ENCODE measurements at regions not wholly inside any gene's neighbourhood (a gene's known extent, or its start where the extent isn't known, plus 50 kb on each side); places are given as distances from the start of the nearest gene placed in this dataset.

DNA sequence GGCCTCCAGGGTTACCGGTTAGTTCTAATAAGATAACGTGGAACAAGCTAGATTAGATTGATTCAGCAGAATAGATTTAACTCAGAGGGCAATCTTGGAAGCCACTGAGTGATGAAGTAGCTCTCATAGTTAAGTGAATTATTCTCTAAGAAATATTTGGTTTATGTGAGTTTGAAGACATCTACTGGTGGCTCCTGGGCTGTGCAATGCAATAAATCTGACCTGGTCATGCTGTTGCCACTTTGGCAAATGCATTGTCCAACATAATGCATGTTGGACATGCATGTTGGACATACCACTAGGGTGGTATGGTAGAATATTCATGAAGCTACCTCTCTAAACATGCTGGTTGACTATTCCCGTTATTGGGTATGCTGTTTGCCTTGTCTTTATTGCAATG, 493.7 kb upstream of the VRK2 start:
- ATAC-seq (replicated peaks) (no peak), DNase-seq (no peak)
- peaks cover 6 to 13% of the 10 kb centered on the region in 2 donors for H3K4me1 Mint-ChIP-seq
- no peaks in the 10 kb centered on the region for H3K27me3 Mint-ChIP-seq
- peaks cover 3 to 5% of the 10 kb centered on the region in 2 donors for H3K36me3 Mint-ChIP-seq
- H3K9me3 Mint-ChIP-seq, result peaks cover 7 to 8% of the 10 kb centered on the region in 2 donors
- no peak overlapping the region for H3K27ac Mint-ChIP-seq
- H3K4me3 Mint-ChIP-seq, result no peak overlapping the region

- H3K36me3 Mint-ChIP-seq, result peaks cover 3 to 5% of the 10 kb centered on the region in 2 donors
- no peak for ATAC-seq (replicated peaks)
- H3K4me3 Mint-ChIP-seq, result no peak overlapping the region
- H3K27me3 Mint-ChIP-seq, result no peaks in the 10 kb centered on the region
- H3K27ac Mint-ChIP-seq, result no peak overlapping the region
- peaks cover 7 to 8% of the 10 kb centered on the region in 2 donors for H3K9me3 Mint-ChIP-seq
- H3K4me1 Mint-ChIP-seq, result peaks cover 6 to 13% of the 10 kb centered on the region in 2 donors
- DNase-seq, result no peak
These were observed 492.3 kb upstream of the VRK2 start for GRCh38 chr2:57554348-57554747.

- no peaks in the 10 kb centered on the region for H3K4me1 Mint-ChIP-seq
- no peak for DNase-seq
- H3K36me3 Mint-ChIP-seq, result no peaks in the 10 kb centered on the region
- H3K4me3 Mint-ChIP-seq, result no peak overlapping the region
- no peak for ATAC-seq (replicated peaks)
- peaks cover 0 to 3% of the 10 kb centered on the region in 2 donors for H3K9me3 Mint-ChIP-seq
- no peaks in the 10 kb centered on the region for H3K27me3 Mint-ChIP-seq
- no peak overlapping the region for H3K27ac Mint-ChIP-seq
These were observed 488.3 kb upstream of the VRK2 start for GRCh38 chr2:57558312-57558711.

DNA sequence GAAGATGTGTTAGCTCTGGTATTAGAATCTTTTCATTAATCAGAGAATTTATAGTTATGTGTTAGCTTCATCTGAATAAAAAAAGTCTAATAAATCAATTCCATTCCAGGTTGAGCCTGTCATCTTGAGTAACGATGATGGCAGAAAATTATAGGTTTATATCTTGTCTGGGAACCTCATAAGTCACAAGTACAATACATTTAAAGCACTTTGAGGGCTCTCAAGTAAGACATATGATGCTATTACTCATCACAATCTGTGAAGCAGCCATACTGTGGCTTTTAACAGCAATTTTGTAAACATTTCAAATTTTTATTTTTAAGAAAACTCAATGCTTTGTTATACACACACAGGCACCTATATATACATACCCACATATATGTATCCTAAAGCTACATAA, 484.1 kb upstream of the VRK2 start:
- no peaks in the 10 kb centered on the region for H3K9me3 Mint-ChIP-seq
- H3K4me1 Mint-ChIP-seq, result peaks cover 0 to 2% of the 10 kb centered on the region in 2 donors
- ATAC-seq (replicated peaks), result no peak
- no peak for DNase-seq
- H3K4me3 Mint-ChIP-seq, result no peak overlapping the region
- no peak overlapping the region for H3K27ac Mint-ChIP-seq
- H3K36me3 Mint-ChIP-seq, result no peaks in the 10 kb centered on the region
- H3K27me3 Mint-ChIP-seq, result no peaks in the 10 kb centered on the region

DNA sequence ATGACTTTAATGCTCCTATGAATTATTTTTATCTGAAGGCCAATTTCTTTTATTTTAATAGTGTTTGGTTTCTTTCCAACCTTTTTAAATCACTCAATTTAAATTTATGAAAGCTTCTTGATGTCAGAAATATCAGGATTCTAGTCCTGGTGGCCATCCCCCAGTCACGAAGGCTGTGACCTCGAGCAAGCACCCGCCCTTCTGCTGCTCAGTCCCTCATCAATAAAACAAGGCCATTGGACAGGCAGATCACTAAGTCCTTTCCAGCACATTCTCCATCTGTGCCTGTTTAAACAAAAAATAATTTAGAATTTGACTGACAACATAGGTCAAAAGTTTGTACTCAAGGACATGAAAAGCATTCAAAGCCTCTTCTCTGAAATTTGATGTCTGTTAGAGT, 483.6 kb upstream of the VRK2 start:
- Mint-ChIP-seq H3K27ac (no peak overlapping the region), H3K36me3 (no peaks in the 10 kb centered on the region), H3K4me3 (no peak overlapping the region), H3K4me1 (peaks cover 0 to 2% of the 10 kb centered on the region in 2 donors), H3K27me3 (no peaks in the 10 kb centered on the region), H3K9me3 (no peaks in the 10 kb centered on the region)
- no peak for DNase-seq
- ATAC-seq (replicated peaks), result no peak

DNA sequence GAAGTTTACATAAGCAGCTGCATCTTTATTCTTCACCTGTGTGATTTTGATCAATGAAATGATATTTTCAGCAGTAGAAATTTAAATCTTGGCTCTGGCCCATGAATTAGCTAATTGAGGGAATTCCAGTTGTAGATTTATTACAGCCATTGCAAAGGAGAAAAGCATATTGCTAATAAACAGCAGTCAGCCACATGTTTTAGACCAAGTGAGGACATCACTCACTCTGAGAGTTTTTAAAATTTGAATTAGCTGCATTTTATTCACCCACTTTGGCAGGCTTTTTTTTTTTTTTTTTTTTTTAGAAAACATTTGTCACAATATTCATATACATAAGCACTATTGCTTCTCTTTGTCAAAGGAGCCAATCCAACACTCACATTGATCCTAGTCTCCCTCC, 479.4 kb upstream of the VRK2 start:
- Mint-ChIP-seq H3K27ac (no peak overlapping the region), H3K27me3 (no peaks in the 10 kb centered on the region), H3K4me1 (peaks cover 6 to 7% of the 10 kb centered on the region in 2 donors), H3K9me3 (no peaks in the 10 kb centered on the region), H3K4me3 (no peak overlapping the region), H3K36me3 (no peaks in the 10 kb centered on the region)
- ATAC-seq (replicated peaks) (no peak), DNase-seq (no peak)

- Mint-ChIP-seq H3K4me1 (peaks cover 6 to 7% of the 10 kb centered on the region in 2 donors), H3K9me3 (no peaks in the 10 kb centered on the region), H3K4me3 (no peak overlapping the region), H3K27ac (no peak overlapping the region), H3K36me3 (no peaks in the 10 kb centered on the region), H3K27me3 (no peaks in the 10 kb centered on the region)
- ATAC-seq (replicated peaks) (no peak), DNase-seq (no peak)
These were observed 477.2 kb upstream of the VRK2 start for GRCh38 chr2:57569396-57569795.

- no peak for DNase-seq
- Mint-ChIP-seq H3K36me3 (no peaks in the 10 kb centered on the region), H3K27ac (no peak overlapping the region), H3K27me3 (no peaks in the 10 kb centered on the region), H3K4me3 (peak overlapping the region; percentile 1 to 34), H3K9me3 (no peaks in the 10 kb centered on the region), H3K4me1 (peaks cover 6 to 7% of the 10 kb centered on the region in 2 donors)
- peak; percentile 51 to 69 for ATAC-seq (replicated peaks)
These were observed 475.6 kb upstream of the VRK2 start for GRCh38 chr2:57570961-57571360.

DNA sequence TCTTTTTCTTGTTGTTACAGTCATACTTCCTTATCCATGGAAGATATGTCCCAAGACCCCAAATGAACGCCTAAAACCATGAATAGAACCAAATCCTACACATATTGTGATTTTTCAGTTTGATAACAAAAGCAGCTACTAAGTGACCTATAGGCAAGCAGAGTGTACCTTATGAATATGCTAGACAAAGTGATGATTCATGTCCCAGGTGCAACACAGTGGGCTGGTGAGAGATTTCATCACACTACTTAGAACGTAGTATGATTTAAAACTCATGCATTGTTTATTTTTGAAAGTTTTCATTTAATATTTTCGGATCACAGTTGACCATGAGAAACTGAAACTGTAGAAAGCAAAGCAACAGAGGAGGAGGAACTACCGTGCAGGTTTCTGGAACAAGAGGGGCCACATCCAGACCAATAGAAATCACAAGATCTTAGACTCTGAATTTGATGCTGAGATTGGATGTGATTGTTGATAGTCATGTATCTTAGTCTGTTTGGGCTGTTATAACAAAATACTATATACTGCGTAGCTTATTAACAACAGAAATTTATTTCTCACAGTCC, 470.8 kb upstream of the VRK2 start:
- ATAC-seq (replicated peaks) (no peak), DNase-seq (no peak)
- Mint-ChIP-seq H3K27me3 (no peaks in the 10 kb centered on the region), H3K36me3 (no peaks in the 10 kb centered on the region), H3K4me1 (peaks cover 6 to 7% of the 10 kb centered on the region in 2 donors), H3K4me3 (no peak overlapping the region), H3K27ac (no peak overlapping the region), H3K9me3 (no peaks in the 10 kb centered on the region)

DNA sequence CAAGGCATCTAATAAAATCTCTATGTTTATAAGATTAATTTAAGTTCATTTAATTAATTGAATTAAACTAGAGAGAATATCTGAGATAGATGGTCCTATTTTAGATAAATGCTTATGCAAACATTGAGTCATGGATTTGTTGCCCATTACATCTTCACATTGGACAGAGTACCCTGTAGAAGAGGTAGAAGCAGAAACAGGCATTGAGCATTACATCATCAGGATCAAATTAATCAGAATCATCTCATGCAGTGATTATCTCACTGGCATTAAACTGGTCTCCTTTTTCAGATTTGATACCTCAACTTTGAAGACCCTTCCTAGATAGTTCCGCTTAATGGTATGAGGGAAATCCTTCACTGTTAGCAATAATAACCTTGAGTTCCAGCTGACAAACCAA, 469.6 kb upstream of the VRK2 start:
- ATAC-seq (replicated peaks), result no peak
- H3K4me1 Mint-ChIP-seq, result peaks cover 0 to 1% of the 10 kb centered on the region in 2 donors
- H3K27me3 Mint-ChIP-seq, result no peaks in the 10 kb centered on the region
- no peak overlapping the region for H3K4me3 Mint-ChIP-seq
- no peak overlapping the region for H3K27ac Mint-ChIP-seq
- no peaks in the 10 kb centered on the region for H3K9me3 Mint-ChIP-seq
- DNase-seq, result no peak
- no peaks in the 10 kb centered on the region for H3K36me3 Mint-ChIP-seq

DNA sequence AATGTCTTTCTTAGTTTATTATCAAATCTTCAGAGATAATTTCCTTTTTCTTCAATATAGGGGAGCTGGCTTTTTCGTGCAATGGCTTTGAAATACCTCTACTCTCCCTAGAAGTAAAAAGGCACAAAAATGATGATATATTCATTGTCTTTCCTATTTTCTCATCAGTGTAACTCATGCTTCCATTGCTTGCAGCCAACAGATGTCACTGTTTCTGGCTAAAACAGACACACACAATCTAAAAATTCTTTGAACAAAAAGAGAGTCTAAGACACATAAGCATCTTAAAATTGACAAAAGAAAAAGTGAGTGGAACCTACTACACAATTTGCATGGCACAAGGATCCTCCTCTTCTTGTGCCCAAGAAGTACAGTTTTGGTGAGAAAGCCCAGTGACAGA, 448.7 kb upstream of the VRK2 start:
- no peaks in the 10 kb centered on the region for H3K27me3 Mint-ChIP-seq
- ATAC-seq (replicated peaks) (no peak), DNase-seq (no peak)
- H3K27ac Mint-ChIP-seq, result no peak overlapping the region
- no peak overlapping the region for H3K4me3 Mint-ChIP-seq
- H3K9me3 Mint-ChIP-seq, result peaks cover 4 to 6% of the 10 kb centered on the region in 2 donors
- H3K36me3 Mint-ChIP-seq, result peaks cover 0 to 6% of the 10 kb centered on the region in 2 donors
- peaks cover 12 to 20% of the 10 kb centered on the region in 2 donors for H3K4me1 Mint-ChIP-seq

GRCh38 chr2:57598551-57598950, 448.1 kb upstream of the VRK2 start:
- Mint-ChIP-seq H3K9me3 (peaks cover 4 to 6% of the 10 kb centered on the region in 2 donors), H3K27ac (peak overlapping the region; percentile 25), H3K36me3 (peaks cover 0 to 6% of the 10 kb centered on the region in 2 donors), H3K4me3 (no peak overlapping the region), H3K27me3 (no peaks in the 10 kb centered on the region), H3K4me1 (peaks cover 12 to 20% of the 10 kb centered on the region in 2 donors)
- no peak for ATAC-seq (replicated peaks)
- no peak for DNase-seq

- ATAC-seq (replicated peaks), result peak; percentile 79 to 81
- no peak overlapping the region for H3K27ac Mint-ChIP-seq
- DNase-seq, result no peak
These were observed 443.9 kb upstream of the VRK2 start for GRCh38 chr2:57602733-57603132.

GRCh38 chr2:57614988-57615387, 431.6 kb upstream of the VRK2 start:
- Mint-ChIP-seq H3K27ac (no peak overlapping the region), H3K36me3 (peaks cover 0 to under 1% of the 10 kb centered on the region in 2 donors), H3K4me3 (no peak overlapping the region), H3K4me1 (peaks cover 8 to 23% of the 10 kb centered on the region in 2 donors), H3K9me3 (peaks cover 4 to 5% of the 10 kb centered on the region in 2 donors), H3K27me3 (no peaks in the 10 kb centered on the region)
- DNase-seq (no peak), ATAC-seq (replicated peaks) (no peak)

More at GRCh38 chr2:57602733-57603132, 443.9 kb upstream of the VRK2 start:
- H3K4me3 Mint-ChIP-seq, result no peak overlapping the region
- H3K9me3 Mint-ChIP-seq, result peaks cover 1 to 4% of the 10 kb centered on the region in 2 donors
- H3K27me3 Mint-ChIP-seq, result no peaks in the 10 kb centered on the region
- peaks cover 12 to 20% of the 10 kb centered on the region in 2 donors for H3K4me1 Mint-ChIP-seq
- H3K36me3 Mint-ChIP-seq, result peaks cover 0 to 3% of the 10 kb centered on the region in 2 donors

GRCh38 chr2:57615855-57616556, 430.6 kb upstream of the VRK2 start:
- no peak overlapping the region for H3K27ac Mint-ChIP-seq
- no peak for ATAC-seq (replicated peaks)
- no peak for DNase-seq
- H3K36me3 Mint-ChIP-seq, result no peaks in the 10 kb centered on the region
- H3K4me1 Mint-ChIP-seq, result peaks cover 8 to 23% of the 10 kb centered on the region in 2 donors
- H3K4me3 Mint-ChIP-seq, result no peak overlapping the region
- no peaks in the 10 kb centered on the region for H3K27me3 Mint-ChIP-seq
- H3K9me3 Mint-ChIP-seq, result peaks cover 3 to 4% of the 10 kb centered on the region in 2 donors

All from stimulated activated naive B cell treated with anti-CD40 and anti-IgM and Interleukin-4, amounts not matched to agents 10 μg/mL and 1 μg/mL and 100 μg/mL, for 72 hours (primary cell).